GM20431 (cell line): ENCODE measurements at regions not wholly inside any gene's neighbourhood (a gene's known extent, or its start where the extent isn't known, plus 50 kb on each side); places are given as distances from the start of the nearest gene placed in this dataset.

ENCODE experiments used
- in situ Hi-C: fragments of 300-500 bp; cut with MseI, MboI; formaldehyde crosslinking; loops from one replicate; pipeline ENCODE4 v1.15.0; 2020; ENCODE audit warnings: low sequenced_read_pairs; ENCODE audit not compliant: unreplicated experiment

DNA sequence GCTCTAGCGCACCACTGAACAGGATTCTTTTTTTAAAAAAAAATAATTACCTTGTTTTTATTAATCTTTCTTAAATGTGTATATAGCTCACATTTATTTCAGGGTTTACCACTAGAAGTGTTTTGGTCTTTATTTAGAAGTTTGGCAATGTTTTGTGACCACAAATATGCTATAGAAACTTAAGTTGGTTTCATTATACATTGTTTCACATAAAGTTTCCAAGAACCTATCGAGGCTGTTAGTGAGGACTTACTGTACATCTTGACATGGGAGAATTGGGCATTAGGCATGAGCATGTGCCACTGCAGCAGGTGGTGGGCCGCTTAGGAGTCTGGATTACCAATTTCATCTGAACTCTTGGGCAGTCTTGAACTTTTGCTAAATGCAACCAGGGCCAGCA is 77.9 kb upstream of the TMEM164 start:
- in situ Hi-C loops = loop anchor here (25.0 kb wide), 1 partner anchor 487 kb away; no protein-coding TSS in a partner anchor

DNA sequence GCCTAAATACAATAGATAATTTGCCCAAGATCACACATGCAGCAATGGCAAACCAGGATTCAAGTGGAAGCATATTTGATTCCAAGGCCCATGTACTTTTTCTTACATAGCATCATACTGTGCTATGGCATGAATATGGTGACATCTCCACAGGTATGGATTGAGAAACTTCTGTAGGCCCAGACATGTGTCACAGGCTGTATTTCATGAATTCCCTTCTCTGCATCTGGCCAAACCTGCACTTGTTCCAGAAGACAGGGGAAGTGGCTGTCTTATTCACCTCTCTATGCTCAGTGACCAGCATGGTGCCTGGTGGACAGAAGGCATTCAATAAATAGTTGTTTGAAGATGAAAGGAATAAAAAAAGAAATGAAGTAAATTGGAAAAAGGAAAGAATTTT is 77.3 kb upstream of the TMEM164 start:
- in situ Hi-C loops = loop anchor here (25.0 kb wide), 1 partner anchor 487 kb away; no protein-coding TSS in a partner anchor

DNA sequence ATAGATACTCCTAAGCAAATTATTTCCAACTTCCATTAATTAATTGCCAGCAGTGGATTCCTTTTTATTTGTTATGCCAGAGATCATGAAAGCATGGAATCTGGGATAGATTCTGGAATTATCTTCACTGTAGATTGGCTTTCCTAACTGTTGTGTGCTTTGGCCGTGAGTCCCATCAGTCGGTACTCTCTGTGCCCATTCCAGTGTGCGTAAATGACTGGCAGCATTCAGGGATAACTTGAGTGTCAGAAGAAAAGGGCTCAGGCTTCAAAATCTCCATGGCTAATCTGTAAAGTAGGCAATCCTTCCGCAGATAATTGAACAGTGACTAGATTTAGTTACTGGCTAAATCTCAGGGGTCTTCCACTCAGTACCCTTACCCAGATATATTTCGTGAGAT is 76.8 kb upstream of the TMEM164 start:
- in situ Hi-C loops = loop anchor here (25.0 kb wide), 1 partner anchor 486 kb away; no protein-coding TSS in a partner anchor

DNA sequence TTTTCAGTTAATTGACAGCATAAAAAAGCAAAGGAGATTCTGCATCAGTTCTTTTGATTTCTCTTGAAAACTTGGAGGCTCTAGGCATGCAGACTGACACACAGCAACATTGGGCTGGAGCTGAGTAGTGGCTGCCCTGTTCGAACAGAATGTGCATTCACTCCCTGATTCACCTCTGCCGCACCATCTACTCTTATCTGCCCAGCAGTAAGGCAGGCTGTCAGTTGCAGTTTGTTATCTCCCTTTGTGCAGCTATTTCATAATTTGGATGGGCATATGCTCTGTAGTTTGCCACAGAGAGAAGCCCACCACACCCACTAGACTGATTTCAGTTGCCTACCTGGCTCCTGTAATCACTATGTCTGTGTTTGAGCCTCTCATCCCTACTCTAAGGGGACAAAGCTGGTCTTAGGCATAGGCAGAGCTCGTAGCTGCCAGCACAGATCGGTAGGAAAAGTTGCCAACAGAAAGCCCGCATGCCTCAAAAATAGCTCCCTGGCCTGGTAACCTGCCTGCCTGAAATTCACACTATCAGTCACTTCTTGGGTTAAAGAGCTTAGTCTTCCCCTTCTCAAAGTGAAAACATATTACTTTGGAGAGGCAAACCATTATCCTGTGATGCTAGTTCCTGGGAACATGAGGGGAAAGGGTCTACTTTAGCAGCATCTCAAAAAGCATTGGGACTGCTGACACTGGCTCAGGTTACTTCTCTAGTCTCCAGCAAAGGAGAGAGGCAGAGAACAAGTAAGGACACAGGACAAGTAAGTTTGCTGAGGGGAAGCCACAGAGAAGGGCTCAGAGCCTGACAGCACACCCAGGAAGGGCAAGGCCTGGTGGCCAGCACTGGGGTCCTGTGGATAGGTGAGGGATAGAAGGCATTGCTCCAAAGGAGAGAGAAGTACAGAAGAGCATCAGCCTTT is 75.9 kb upstream of the TMEM164 start:
- in situ Hi-C loops = loop anchor here (25.0 kb wide), 1 partner anchor 485 kb away; no protein-coding TSS in a partner anchor

DNA sequence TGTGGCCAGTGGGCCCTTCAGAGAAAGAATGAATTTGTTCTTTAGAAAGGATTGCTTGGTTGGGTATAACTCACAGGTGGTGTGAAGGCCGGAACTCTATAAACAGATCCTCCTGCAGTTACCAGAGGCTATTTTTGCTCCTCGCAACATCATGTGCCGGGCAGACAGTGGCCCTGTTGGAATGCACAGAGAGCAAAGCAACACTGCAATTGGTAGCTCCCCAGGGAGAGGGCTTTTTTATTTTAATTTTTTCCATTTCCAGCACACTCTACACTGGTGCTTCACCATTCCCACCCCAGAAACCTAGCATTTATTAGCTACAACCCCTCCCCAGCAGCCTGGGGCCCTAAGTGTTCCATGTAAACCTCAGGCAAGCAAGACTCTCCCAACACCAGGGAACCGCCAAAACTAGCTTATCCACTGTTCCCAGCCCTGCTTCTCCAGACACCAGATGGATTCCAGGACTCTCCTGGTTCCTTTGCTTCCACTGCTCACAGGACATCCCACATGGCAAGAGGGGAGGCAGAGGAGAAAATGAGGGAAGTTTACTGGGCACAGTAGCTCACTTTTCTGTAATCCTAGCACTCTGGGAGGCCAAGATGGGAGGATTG is 75.1 kb upstream of the TMEM164 start:
- in situ Hi-C loops = loop anchor here (25.0 kb wide), 1 partner anchor 485 kb away; no protein-coding TSS in a partner anchor

DNA sequence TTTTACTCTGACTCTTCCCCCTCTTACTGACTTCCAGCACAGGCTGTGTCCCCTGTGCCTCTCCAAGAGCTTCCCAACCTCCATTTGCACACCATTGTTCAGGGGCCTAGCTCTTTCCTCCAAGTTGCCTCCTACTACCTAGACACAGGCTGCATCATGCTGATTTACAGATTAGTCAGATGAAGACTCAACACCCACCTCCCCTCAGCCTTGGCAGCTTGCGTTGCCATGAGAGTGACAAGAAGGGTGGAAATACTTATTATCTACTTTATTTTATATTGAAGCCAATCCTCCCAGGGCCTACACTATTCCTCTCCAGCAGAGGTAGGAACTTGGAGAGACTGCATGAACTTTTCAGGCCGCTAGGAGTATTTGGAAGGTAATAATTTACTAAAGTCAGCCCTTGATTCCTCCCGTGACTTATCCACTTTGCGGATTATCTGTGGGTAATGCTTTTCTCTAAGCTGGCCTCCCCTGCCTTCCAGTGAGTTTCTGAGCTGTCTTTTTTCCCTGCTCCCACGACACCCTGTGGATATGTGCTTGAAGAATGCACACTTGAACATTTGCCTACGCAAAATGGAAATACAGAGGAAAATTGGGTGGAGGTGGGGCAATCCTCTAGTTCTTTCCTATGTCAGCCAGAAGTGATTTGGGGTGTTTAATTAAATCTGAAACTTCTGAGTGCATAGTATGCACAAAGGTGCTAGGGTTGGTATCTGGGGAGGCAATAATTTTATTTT is 74.1 kb upstream of the TMEM164 start:
- in situ Hi-C loops = loop anchor here (25.0 kb wide), 1 partner anchor 484 kb away; no protein-coding TSS in a partner anchor

DNA sequence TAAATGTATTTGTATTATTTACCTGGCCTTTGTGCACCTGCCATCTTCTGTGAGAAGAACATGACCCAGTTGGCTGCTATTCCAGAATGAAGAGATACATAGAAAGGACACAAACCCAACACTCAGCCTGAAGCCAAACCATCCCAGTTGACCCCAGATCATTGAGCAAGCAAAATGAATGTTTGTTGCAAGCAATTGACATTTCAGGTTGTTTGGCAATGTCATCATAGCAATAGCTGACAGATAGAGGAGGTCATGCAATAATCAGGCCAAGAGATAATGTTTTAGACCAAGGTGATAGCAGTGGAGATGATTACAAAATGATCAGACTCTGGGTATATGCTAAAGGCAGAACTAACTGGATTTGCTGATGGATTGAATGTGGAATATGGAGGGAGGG is 71.2 kb upstream of the TMEM164 start:
- in situ Hi-C loops = loop anchor here (25.0 kb wide), 1 partner anchor 481 kb away; no protein-coding TSS in a partner anchor

DNA sequence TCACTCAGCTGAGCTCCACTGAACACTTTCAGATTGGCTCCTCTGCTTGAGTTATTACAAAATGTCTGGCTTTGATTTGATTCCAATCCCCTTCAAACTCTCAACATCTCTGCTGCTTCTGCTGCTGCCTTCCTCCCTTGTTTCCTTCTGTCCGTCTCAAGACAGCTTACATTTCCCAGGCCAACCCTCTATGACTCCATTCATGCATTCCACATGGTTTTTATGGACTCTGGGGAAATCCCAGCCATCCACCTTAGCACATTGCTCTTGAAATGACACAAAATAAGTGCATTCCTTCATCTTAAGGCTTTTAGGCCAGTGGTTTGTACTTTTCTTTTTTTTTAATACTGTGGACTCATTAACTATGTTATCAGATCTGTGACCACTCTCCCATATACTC is 68.5 kb upstream of the TMEM164 start:
- in situ Hi-C loops = loop anchor here (25.0 kb wide), 1 partner anchor 478 kb away; no protein-coding TSS in a partner anchor

DNA sequence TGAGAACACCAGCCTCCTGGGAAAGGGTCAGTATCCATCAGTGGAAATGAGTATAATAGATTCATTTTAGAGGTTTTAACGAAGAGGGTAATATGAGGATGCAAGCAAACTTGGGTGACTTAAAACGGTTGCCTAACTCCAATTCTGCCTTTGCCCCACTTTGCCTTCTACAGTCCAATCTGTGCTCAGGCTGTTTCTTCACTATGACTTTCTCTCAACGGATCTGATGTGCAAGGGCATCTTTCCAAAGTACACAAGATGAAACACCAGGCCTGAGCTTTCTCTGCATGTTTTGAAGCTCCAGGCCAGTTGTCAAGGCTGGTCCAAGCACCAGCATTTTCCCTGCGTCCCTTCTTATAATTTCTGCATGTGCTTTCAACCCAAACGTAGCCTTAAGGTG is 68.0 kb upstream of the TMEM164 start:
- in situ Hi-C loops = loop anchor here (25.0 kb wide), 1 partner anchor 477 kb away; no protein-coding TSS in a partner anchor

DNA sequence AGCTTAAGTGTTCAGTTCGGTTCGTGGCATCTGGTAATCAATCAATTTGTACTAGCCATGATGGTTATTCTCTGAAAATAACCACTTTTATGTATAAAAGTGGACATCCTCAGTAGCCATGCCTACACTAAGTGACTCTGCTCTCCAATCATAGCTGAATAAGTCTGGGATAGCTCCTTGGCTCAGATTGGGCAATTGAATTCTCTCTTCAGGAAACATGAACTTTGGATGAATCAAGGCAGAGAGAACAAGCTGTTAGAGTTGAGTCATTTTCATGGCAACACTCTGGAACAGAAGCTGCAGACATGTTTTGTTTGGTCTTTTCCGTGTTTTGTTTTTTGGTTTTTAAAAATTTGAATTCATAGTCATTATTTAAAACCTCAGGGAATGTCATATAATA is 66.8 kb upstream of the TMEM164 start:
- in situ Hi-C loops = loop anchor here (25.0 kb wide), 1 partner anchor 476 kb away; no protein-coding TSS in a partner anchor

DNA sequence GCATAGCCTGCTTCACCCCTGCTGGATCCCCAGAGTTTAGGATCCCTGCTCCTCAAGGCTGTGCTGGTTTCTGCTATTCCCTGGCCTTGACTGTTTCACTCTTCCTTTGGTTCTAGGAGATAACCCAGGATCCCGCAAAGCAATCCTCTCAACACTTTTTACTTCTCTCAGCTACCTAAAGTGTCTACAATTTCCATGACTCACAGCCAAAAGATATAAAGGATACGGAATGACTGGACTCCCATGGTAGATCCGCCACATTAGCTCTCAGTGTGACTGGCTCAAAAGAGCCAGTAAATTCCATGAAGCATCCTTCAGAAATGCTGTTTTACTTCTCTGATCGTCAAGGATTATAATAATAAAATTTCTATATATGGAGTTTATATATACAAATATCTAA is 66.3 kb upstream of the TMEM164 start:
- in situ Hi-C loops = loop anchor here (25.0 kb wide), 1 partner anchor 476 kb away; no protein-coding TSS in a partner anchor

DNA sequence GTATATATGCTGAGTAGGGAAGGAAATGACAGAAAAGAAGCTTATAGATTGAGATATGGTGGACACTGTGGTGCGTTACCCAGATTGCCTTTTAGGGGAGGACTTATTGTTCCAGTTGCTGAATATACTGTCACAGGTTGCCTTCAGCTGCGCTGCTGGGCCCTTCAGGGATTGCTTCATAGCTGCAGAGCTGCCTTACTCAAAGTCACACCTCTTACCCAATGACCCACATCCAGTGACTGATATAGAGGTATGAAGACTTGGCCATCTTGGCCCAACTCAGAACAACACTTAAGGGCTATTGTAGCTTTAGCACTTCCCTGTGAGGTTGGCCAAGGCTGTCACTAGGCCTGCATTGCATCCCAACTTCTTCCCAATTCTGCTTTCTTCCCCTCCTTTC is 63.4 kb upstream of the TMEM164 start:
- in situ Hi-C loops = loop anchor here (25.0 kb wide), 1 partner anchor 473 kb away; no protein-coding TSS in a partner anchor

DNA sequence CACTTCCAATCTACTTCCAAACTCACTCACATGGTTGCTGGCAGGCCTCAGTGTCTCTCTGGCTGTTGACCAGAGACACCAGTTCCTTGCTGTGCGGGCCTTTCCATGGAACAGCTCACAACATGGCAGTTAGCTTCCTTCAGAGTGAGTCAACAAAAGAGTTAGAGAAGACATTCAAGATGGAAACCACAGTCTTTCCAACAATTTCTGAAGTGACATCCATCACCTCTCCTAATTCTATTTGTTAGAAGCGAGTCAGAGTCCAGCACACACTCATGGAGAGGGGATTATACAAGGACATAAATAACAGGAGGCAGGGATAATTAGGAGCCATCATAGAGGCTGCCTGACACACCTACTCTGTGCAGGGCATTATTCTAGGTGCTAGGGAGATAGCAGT is 62.5 kb upstream of the TMEM164 start:
- in situ Hi-C loops = loop anchor here (25.0 kb wide), 1 partner anchor 472 kb away; no protein-coding TSS in a partner anchor

DNA sequence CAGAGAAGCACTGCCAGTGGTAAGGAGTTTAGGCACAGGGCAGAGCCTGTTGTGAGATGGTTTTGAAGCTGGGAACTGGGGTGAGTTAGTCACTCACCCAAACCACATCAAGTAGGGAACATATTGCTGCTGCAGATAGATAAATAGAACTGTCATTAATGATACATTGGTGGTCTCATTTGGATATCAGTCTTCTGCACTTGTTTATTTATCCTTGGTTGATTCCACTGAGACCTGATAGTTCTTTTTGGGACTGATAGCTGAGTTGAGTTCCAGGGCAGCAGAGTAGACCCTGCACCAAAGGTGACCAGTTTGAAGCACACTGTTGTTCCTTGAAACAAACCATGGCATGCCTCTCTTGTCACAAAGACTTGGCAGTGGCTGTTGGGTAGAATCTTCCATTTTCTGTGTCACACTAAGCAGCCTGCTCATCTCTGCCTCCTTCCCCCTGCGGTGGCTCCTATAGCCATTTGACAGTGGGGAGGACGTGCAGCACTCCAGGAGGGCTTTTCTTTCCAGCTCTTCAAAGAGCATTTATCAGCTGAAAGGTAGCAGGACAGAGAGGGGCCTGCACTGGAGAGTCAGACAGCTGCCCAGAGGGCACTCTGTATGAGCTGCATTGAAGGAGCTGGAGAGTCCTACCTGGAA is 59.7 kb upstream of the TMEM164 start:
- in situ Hi-C loops = loop anchor here (25.0 kb wide), 1 partner anchor 469 kb away; no protein-coding TSS in a partner anchor

DNA sequence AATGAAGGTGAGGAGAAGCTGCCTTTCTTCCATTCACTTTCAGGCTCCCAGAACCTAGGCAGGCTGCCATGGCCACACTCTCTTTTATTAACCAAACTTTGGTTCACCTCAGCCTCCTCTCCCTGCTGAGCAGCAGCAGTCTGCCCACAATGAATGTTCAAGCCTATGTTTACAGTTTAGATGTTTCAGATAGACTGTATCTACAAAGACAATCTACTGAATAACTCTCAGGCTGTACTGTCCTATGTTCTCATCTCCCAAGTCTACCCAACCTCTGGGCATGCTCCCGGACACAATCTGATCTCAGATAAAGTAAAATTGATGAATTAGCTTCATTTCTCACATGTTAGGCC is 59.2 kb upstream of the TMEM164 start:
- in situ Hi-C loops = loop anchor here (25.0 kb wide), 1 partner anchor 469 kb away; no protein-coding TSS in a partner anchor

DNA sequence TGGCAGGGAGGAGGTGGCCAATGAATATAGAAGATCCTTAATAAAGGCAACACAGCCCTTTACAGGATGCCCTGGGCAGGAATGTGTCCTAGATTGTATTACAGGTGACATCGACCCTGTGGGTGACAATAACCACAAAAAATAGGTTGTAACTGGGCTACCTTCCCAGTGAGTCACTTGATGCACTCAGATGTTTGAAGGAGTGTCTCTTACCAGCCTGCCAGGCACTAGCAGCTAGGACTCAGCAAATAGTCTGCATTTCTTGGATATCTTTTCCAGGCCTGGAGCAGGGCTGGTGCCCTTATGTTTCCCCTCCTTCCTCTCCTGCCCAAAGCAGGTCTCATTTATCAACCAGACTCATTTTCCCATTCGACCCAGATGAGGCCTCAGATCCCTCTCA is 50.9 kb upstream of the TMEM164 start:
- in situ Hi-C loops = no loop called here

DNA sequence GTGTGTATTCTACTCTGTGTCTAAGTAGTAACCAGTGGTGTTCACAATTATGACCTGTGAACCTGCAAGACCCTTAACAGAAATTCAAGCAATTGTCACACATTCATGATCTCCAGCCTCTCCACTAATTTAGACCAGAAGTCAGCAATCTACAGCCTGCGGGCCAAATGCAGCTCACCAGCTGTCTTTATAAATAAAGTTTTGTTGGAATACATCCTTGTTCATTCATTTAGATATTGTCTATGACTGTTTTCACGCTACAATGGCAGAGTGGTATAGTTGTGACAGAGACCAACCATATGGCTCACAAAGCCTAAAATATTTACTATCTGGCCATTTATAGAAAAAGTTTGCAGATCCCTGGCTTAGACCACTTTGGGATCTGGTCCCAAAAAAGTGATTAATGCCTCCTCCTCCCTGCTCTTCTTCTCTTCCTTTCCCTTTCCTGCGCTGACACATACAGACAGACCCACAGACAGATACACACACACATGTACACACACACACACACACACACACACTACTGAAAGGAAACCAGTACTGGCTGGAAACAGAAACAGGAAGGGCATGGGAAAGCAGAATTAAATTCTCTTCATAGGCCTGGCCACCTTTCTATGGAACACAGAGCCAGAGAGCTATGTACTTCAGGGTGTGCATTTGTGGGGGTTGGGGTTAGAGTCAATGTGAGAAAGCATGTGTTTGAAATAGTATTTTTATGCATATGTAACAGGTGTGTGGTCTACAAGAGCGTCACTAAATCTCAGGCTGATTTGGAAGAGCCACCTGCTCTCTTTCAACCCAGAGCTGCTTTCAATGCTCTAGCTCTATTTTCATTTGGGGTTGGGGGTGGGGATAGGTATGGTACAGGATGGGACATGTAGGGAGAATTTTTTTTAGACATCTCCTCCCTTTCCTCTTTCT is 49.7 kb upstream of the TMEM164 start:
- in situ Hi-C loops = no loop called here
